ENCODE measurements at regions not wholly inside any gene's neighbourhood (a gene's known extent, or its start where the extent isn't known, plus 50 kb on each side); places are given as distances from the start of the nearest gene placed in this dataset.

- 88 to 94% (median 90%) methylated on average over 5 of the region's 5 CpGs for WGBS, 3 donors
- no peak for TF ChIP-seq CTCF (IDR thresholded peaks at IDR 0.05)
- Histone ChIP-seq H3K27me3 (ENCODE audit: insufficient read depth in 3 of 3, low read length in 2 of 3) (no peaks in the 10 kb centered on the region), H3K36me3 (ENCODE audit: insufficient read depth in 1 of 2, low read depth in 1 of 2) (no peaks in the 10 kb centered on the region), H3K9me3 (no peaks in the 10 kb centered on the region), H3K4me3 (no peak overlapping the region), H3K27ac (no peak overlapping the region), H3K4me1 (no peaks in the 10 kb centered on the region)
- intact Hi-C loops (cut with DNase I): no loop called here
- ATAC-seq (no peak), DNase-seq (no peak)
Measured at GRCh38 chr5:74957029-74957784, 91.0 kb upstream of the FAM169A start.

GRCh38 chr5:74956278-74956677, 90.1 kb upstream of the FAM169A start:
- ATAC-seq (no peak), DNase-seq (no peak)
- 81 to 94% (median 92%) methylated on average over 4 of the region's 4 CpGs for WGBS, 3 donors
- no peak for TF ChIP-seq CTCF (IDR thresholded peaks at IDR 0.05)
- Histone ChIP-seq H3K9me3 (no peaks in the 10 kb centered on the region), H3K27ac (no peak overlapping the region), H3K36me3 (ENCODE audit: insufficient read depth in 1 of 2, low read depth in 1 of 2) (no peaks in the 10 kb centered on the region), H3K4me3 (no peak overlapping the region), H3K27me3 (ENCODE audit: insufficient read depth in 3 of 3, low read length in 2 of 3) (no peaks in the 10 kb centered on the region), H3K4me1 (no peaks in the 10 kb centered on the region)
- intact Hi-C loops (cut with DNase I): no loop called here

GRCh38 chr5:74954919-74955318, 88.7 kb upstream of the FAM169A start:
- Histone ChIP-seq H3K4me1 (no peaks in the 10 kb centered on the region), H3K9me3 (no peaks in the 10 kb centered on the region), H3K27me3 (ENCODE audit: insufficient read depth in 3 of 3, low read length in 2 of 3) (no peaks in the 10 kb centered on the region), H3K27ac (no peak overlapping the region), H3K36me3 (ENCODE audit: insufficient read depth in 1 of 2, low read depth in 1 of 2) (no peaks in the 10 kb centered on the region), H3K4me3 (no peak overlapping the region)
- no peak for DNase-seq
- 83 to 88% (median 86%) methylated on average over 3 of the region's 3 CpGs for WGBS, 3 donors
- intact Hi-C loops (cut with DNase I): no loop called here
- ATAC-seq: no peak
- TF ChIP-seq CTCF (IDR thresholded peaks at IDR 0.05): no peak

- H3K36me3 ChIP-seq (ENCODE audit: insufficient read depth in 1 of 2, low read depth in 1 of 2): no peaks in the 10 kb centered on the region
- H3K4me3 ChIP-seq: no peak overlapping the region
- H3K27me3 ChIP-seq (ENCODE audit: insufficient read depth in 3 of 3, low read length in 2 of 3): no peaks in the 10 kb centered on the region
- no peaks in the 10 kb centered on the region for H3K9me3 ChIP-seq
- no peak overlapping the region for H3K27ac ChIP-seq
- ATAC-seq (no peak), DNase-seq (no peak)
- intact Hi-C loops (cut with DNase I): no loop called here
- 38 to 39% (median 39%) methylated on average over 8 of the region's 8 CpGs for WGBS, 3 donors
- no peak for TF ChIP-seq CTCF (IDR thresholded peaks at IDR 0.05)
- H3K4me1 ChIP-seq: no peaks in the 10 kb centered on the region
Measured at GRCh38 chr5:74953937-74954720, 87.9 kb upstream of the FAM169A start.
